DMS114 treated with DMSO at 0.1 percent for 48 hours (cell line): ENCODE measurements at regions not wholly inside any gene's neighbourhood (a gene's known extent, or its start where the extent isn't known, plus 50 kb on each side); places are given as distances from the start of the nearest gene placed in this dataset.
"Not testable (repeated sequence)": the region's sequence is repeated elsewhere in the genome, so short reads cannot be mapped to it uniquely, and the experiment has no call there.

Source experiments
- DNase-seq: peaks from one replicate; lab custom pipeline; 2025; ENCODE audit not compliant: unreplicated experiment; lab: John Stamatoyannopoulos, UW

- no peak for DNase-seq
These were observed 931.1 kb downstream of the FAM181B start for GRCh38 chr11:81802591-81802990.

GRCh38 chr11:81792416-81792815 lies 941.2 kb downstream of the FAM181B start:
- no peak for DNase-seq

- no peak for DNase-seq
These were observed 946.0 kb downstream of the FAM181B start for GRCh38 chr11:81787584-81788049.

GRCh38 chr11:81772166-81772565 lies 961.5 kb downstream of the FAM181B start:
- no peak for DNase-seq

- not testable (repeated sequence) for DNase-seq
These were observed 963.8 kb downstream of the FAM181B start for GRCh38 chr11:81769906-81770305.

- no peak for DNase-seq
These were observed 976.6 kb downstream of the FAM181B start for GRCh38 chr11:81756864-81757595.

- no peak for DNase-seq
These were observed 984.4 kb downstream of the FAM181B start for GRCh38 chr11:81749245-81749644.

- DNase-seq = no peak
These were observed 989.1 kb downstream of the FAM181B start for GRCh38 chr11:81744336-81745116.

- DNase-seq = no peak
These were observed 1008.0 kb downstream of the FAM181B start for GRCh38 chr11:81725701-81726100.

- no peak for DNase-seq
These were observed 1016.0 kb downstream of the FAM181B start for GRCh38 chr11:81717695-81718094.

- DNase-seq = no peak
These were observed 1025.8 kb downstream of the FAM181B start for GRCh38 chr11:81707881-81708280.

GRCh38 chr11:81705283-81705682 lies 1028.4 kb downstream of the FAM181B start:
- no peak for DNase-seq

GRCh38 chr11:81700076-81700475 lies 1033.6 kb downstream of the FAM181B start:
- DNase-seq = no peak

GRCh38 chr11:81687057-81687456 lies 1046.6 kb downstream of the FAM181B start:
- DNase-seq = no peak

GRCh38 chr11:81674211-81674610 lies 1059.5 kb downstream of the FAM181B start:
- no peak for DNase-seq

- no peak for DNase-seq
These were observed 1060.7 kb downstream of the FAM181B start for GRCh38 chr11:81673001-81673400.

- DNase-seq = no peak
These were observed 1063.6 kb downstream of the FAM181B start for GRCh38 chr11:81669935-81670543.

GRCh38 chr11:81658722-81659121 lies 1074.9 kb downstream of the FAM181B start:
- DNase-seq = no peak

GRCh38 chr11:81655351-81655750 lies 1078.3 kb downstream of the FAM181B start:
- DNase-seq = no peak

GRCh38 chr11:81647374-81647773 lies 1086.3 kb downstream of the FAM181B start:
- no peak for DNase-seq

- peak; percentile 41 for DNase-seq
These were observed 1089.3 kb downstream of the FAM181B start for GRCh38 chr11:81644239-81644840.
